Thyroid gland (tissue), 4 donors: ENCODE measurements at regions not wholly inside any gene's neighbourhood (a gene's known extent, or its start where the extent isn't known, plus 50 kb on each side); places are given as distances from the start of the nearest gene placed in this dataset.

Source experiments
- DNase-seq, 2 donors: peaks; one replicate each; pipeline ENCODE4 v3.0.0-alpha.2; 2019
- H3K27ac ChIP-seq, 3 donors: fragments of 200-600 bp; sonication (generic); 1 replicate in 2 of 3; 2 replicates in 1 of 3; pipeline ENCODE4 v1.5.1; 2016 to 2019; ENCODE audit warnings: mild to moderate bottlenecking in 1 of 3, moderate library complexity in 1 of 3
- H3K27me3 ChIP-seq: fragments of 200-600 bp; sonication (generic); one replicate; pipeline ENCODE4 v1.5.1; 2019
- H3K36me3 ChIP-seq, 2 donors: fragments of 200-600 bp; sonication (generic); one replicate each; pipeline ENCODE4 v1.5.1; 2016 to 2019
- H3K4me1 ChIP-seq, 2 donors: fragments of 200-600 bp; sonication (generic); one replicate each; pipeline ENCODE4 v1.5.1; 2017 to 2019
- H3K4me3 ChIP-seq, 3 donors: fragments of 200-600 bp; sonication (generic); replicated peaks in 1 of 3; 1 replicate in 2 of 3; 2 replicates in 1 of 3; pipeline ENCODE4 v1.5.1; 2016; ENCODE audit warnings: mild to moderate bottlenecking in 1 of 3
- H3K9me3 ChIP-seq: fragments of 200-600 bp; sonication (generic); one replicate; pipeline ENCODE4 v1.5.1; 2017
- CTCF ChIP-seq, 6 experiments: fragments of 200-600 bp in 3 of 6; fragments of 450-650 bp in 3 of 6; sonication (generic) in 3 of 6; IDR thresholded peaks; one replicate each; pipeline ENCODE4 v1.5.1; 2016 to 2019; ENCODE audit warnings: antibody characterized with exemption in 6 of 6, mild to moderate bottlenecking in 2 of 6, inconsistent platforms in 1 of 6, moderate library complexity in 1 of 6
- POLR2A ChIP-seq, 2 donors: fragments of 450-650 bp; IDR thresholded peaks; one replicate each; pipeline ENCODE4 v1.6.1; 2017; ENCODE audit warnings: antibody characterized with exemption in 2 of 2, mild to moderate bottlenecking in 2 of 2, moderate library complexity in 1 of 2
- WGBS, 2 donors: methylation state at CpG; one replicate each; pipeline ENCODE4 v1.1.5; 2017; 5-methylcytosine and 5-hydroxymethylcytosine counted together
- intact Hi-C: fragments of 100-400 bp; cut with DNase I; formaldehyde crosslinking; loops from one replicate; pipeline ENCODE4 v1.15.1; 2023

GRCh38 chr10:23529625-23530024 is 90.8 kb downstream of the OTUD1 start:
- TF ChIP-seq POLR2A (IDR thresholded peaks at IDR 0.05) = no peak
- TF ChIP-seq CTCF (IDR thresholded peaks at IDR 0.05) = no peak
- H3K27me3 ChIP-seq = no peaks in the 10 kb centered on the region
- WGBS, 2 donors = 80 to 82% methylated on average over 5 of the region's 5 CpGs
- intact Hi-C loops = no loop called here
- no peak overlapping the region for H3K27ac ChIP-seq
- H3K36me3 ChIP-seq = no peaks in the 10 kb centered on the region
- H3K9me3 ChIP-seq = no peaks in the 10 kb centered on the region
- no peak overlapping the region for H3K4me3 ChIP-seq
- no peak for DNase-seq
- H3K4me1 ChIP-seq = no peaks in the 10 kb centered on the region

GRCh38 chr10:23530079-23530478 is 91.2 kb downstream of the OTUD1 start:
- Histone ChIP-seq H3K27ac (no peak overlapping the region), H3K4me3 (no peak overlapping the region), H3K4me1 (no peaks in the 10 kb centered on the region), H3K27me3 (no peaks in the 10 kb centered on the region), H3K36me3 (no peaks in the 10 kb centered on the region), H3K9me3 (no peaks in the 10 kb centered on the region)
- WGBS, 2 donors = 85 to 87% methylated on average over 2 of the region's 2 CpGs
- intact Hi-C loops = no loop called here
- no peak for DNase-seq
- TF ChIP-seq CTCF (IDR thresholded peaks at IDR 0.05) (peak in 3 of 6 experiments; percentile 23 to 31 (median 28)), POLR2A (IDR thresholded peaks at IDR 0.05) (no peak)

- no peaks in the 10 kb centered on the region for H3K36me3 ChIP-seq
- no peaks in the 10 kb centered on the region for H3K4me1 ChIP-seq
- no peak overlapping the region for H3K4me3 ChIP-seq
- no peak overlapping the region for H3K27ac ChIP-seq
- DNase-seq = no peak
- intact Hi-C loops = no loop called here
- no peaks in the 10 kb centered on the region for H3K27me3 ChIP-seq
- no peak for TF ChIP-seq CTCF (IDR thresholded peaks at IDR 0.05)
- TF ChIP-seq POLR2A (IDR thresholded peaks at IDR 0.05) = no peak
- WGBS, 2 donors = 91 to 95% methylated on average over 3 of the region's 3 CpGs
- no peaks in the 10 kb centered on the region for H3K9me3 ChIP-seq
Observed at GRCh38 chr10:23533212-23533611, 94.3 kb downstream of the OTUD1 start.

GRCh38 chr10:23534326-23534725 is 95.5 kb downstream of the OTUD1 start:
- Histone ChIP-seq H3K4me1 (no peaks in the 10 kb centered on the region), H3K9me3 (no peaks in the 10 kb centered on the region), H3K27ac (no peak overlapping the region), H3K4me3 (no peak overlapping the region), H3K27me3 (no peaks in the 10 kb centered on the region), H3K36me3 (no peaks in the 10 kb centered on the region)
- TF ChIP-seq POLR2A (IDR thresholded peaks at IDR 0.05) = no peak
- TF ChIP-seq CTCF (IDR thresholded peaks at IDR 0.05) = no peak
- DNase-seq = no peak
- WGBS, 2 donors = 76 to 80% methylated on average over 4 of the region's 4 CpGs
- intact Hi-C loops = no loop called here

- WGBS, 2 donors = 97% methylated on average over 1 of the region's 1 CpG
- TF ChIP-seq POLR2A (IDR thresholded peaks at IDR 0.05) = no peak
- TF ChIP-seq CTCF (IDR thresholded peaks at IDR 0.05) = no peak
- Histone ChIP-seq H3K36me3 (no peaks in the 10 kb centered on the region), H3K27ac (no peak overlapping the region), H3K4me1 (no peaks in the 10 kb centered on the region), H3K4me3 (no peak overlapping the region), H3K9me3 (no peaks in the 10 kb centered on the region), H3K27me3 (no peaks in the 10 kb centered on the region)
- intact Hi-C loops = no loop called here
- no peak for DNase-seq
Observed at GRCh38 chr10:23534761-23535160, 95.9 kb downstream of the OTUD1 start.
